HL-60 (cell line): ENCODE measurements at regions not wholly inside any gene's neighbourhood (a gene's known extent, or its start where the extent isn't known, plus 50 kb on each side); places are given as distances from the start of the nearest gene placed in this dataset.

Experiments used
- DNase-seq, 2 experiments: peaks; one replicate each; pipeline ENCODE4 v3.0.0-alpha.2; 2010 to 2020; ENCODE audit warnings: low read depth in 1 of 2, low spot score in 1 of 2
- H3K27ac ChIP-seq: fragments of 250-450 bp; sonication (Bioruptor Pico); replicated peaks from 2 replicates; pipeline ENCODE4 v1.5.1; 2020; ENCODE audit warnings: mild to moderate bottlenecking, moderate library complexity
- H3K27me3 ChIP-seq: fragments of 250-450 bp; sonication (Bioruptor Pico); 2 replicates; pipeline ENCODE4 v1.5.1; 2021; ENCODE audit warnings: mild to moderate bottlenecking, moderate library complexity; ENCODE audit not compliant: insufficient read depth, poor library complexity, severe bottlenecking
- H3K4me3 ChIP-seq: replicated peaks from 2 replicates; pipeline ENCODE4 v1.5.1; 2011; ENCODE audit warnings: mild to moderate bottlenecking, control low read depth, low read length; ENCODE audit not compliant: insufficient read depth
- GABPA ChIP-seq: IDR thresholded peaks from 2 replicates; pipeline ENCODE4 v1.6.1; 2012; ENCODE audit warnings: low read depth
- POLR2AphosphoS5 ChIP-seq: IDR thresholded peaks from 2 replicates; pipeline ENCODE4 v1.6.1; 2012; ENCODE audit warnings: low read depth
- REST ChIP-seq: IDR thresholded peaks from 2 replicates; pipeline ENCODE4 v1.6.1; 2012; ENCODE audit warnings: low read depth; ENCODE audit not compliant: insufficient replicate concordance
- SPI1 ChIP-seq: IDR thresholded peaks from 2 replicates; pipeline ENCODE4 v1.6.1; 2012; ENCODE audit warnings: low read depth, mild to moderate bottlenecking, borderline replicate concordance
- TF ChIP-seq, protein P1 (sequence below): IDR thresholded peaks from one replicate; pipeline ENCODE4 v1.5.1; 2011; ENCODE audit warnings: low read length, control low read depth, inconsistent platforms; ENCODE audit not compliant: insufficient read depth

GRCh38 chr3:159843840-159844730, 144.6 kb upstream of the IL12A start:
- Histone ChIP-seq H3K27me3 (no peaks in the 10 kb centered on the region), H3K4me3 (no peak overlapping the region), H3K27ac (no peak overlapping the region)
- no peak for TF ChIP-seq REST
- no peak for DNase-seq

- Histone ChIP-seq H3K27ac (no peak overlapping the region), H3K27me3 (no peaks in the 10 kb centered on the region), H3K4me3 (no peak overlapping the region)
- no peak for DNase-seq
- TF ChIP-seq REST: no peak
- TF ChIP-seq SPI1: no peak
- TF ChIP-seq POLR2AphosphoS5: no peak
- TF ChIP-seq GABPA: no peak
- TF ChIP-seq, protein P1, sequence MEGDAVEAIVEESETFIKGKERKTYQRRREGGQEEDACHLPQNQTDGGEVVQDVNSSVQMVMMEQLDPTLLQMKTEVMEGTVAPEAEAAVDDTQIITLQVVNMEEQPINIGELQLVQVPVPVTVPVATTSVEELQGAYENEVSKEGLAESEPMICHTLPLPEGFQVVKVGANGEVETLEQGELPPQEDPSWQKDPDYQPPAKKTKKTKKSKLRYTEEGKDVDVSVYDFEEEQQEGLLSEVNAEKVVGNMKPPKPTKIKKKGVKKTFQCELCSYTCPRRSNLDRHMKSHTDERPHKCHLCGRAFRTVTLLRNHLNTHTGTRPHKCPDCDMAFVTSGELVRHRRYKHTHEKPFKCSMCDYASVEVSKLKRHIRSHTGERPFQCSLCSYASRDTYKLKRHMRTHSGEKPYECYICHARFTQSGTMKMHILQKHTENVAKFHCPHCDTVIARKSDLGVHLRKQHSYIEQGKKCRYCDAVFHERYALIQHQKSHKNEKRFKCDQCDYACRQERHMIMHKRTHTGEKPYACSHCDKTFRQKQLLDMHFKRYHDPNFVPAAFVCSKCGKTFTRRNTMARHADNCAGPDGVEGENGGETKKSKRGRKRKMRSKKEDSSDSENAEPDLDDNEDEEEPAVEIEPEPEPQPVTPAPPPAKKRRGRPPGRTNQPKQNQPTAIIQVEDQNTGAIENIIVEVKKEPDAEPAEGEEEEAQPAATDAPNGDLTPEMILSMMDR: no peak
Observed at GRCh38 chr3:159844801-159845261, 143.8 kb upstream of the IL12A start.

DNA sequence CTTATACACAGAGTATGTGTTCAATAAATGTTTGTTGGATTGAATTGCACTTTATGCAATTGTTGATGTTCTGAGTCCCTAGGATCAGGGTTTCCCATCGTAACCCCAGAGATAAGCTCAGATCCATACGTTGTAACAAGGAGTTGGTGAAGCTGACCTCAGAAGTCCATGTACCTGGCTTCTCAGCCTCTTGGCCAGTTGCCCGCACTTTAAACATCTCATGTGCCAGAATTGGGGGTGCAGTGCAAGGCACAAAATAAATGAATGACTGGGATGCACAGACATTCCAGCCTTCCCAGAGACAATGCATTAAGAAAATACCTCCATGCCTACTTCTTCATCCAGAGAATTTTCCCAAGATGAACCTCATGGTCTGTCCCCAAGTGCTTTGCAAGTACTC, 142.9 kb upstream of the IL12A start:
- Histone ChIP-seq H3K4me3 (no peak overlapping the region), H3K27me3 (no peaks in the 10 kb centered on the region), H3K27ac (no peak overlapping the region)
- TF ChIP-seq POLR2AphosphoS5: no peak
- TF ChIP-seq GABPA: no peak
- no peak for TF ChIP-seq REST
- no peak for DNase-seq

DNA sequence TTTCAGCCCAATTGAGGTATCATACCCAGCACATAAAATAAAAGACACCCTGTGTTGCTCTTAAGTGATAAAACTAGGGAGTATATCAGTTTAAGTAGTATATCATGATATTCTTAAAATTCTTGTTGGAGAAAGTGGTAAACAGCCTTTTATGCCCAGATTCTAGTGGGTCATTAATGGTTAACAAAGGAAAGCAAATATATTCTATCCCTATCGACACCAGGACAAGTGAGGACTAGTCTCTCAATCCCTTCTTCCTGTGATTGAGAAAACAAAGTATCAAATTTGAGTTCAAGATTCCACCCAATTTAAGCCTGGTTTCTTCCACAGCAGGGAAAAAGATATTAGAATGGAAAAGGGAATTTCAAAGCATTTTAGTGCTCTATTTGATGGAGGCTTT, 142.4 kb upstream of the IL12A start:
- H3K27ac ChIP-seq: no peak overlapping the region

More for the DNA sequence above, 142.4 kb upstream of the IL12A start:
- TF ChIP-seq, protein P1: no peak
- TF ChIP-seq REST: no peak
- no peak for TF ChIP-seq GABPA
- TF ChIP-seq POLR2AphosphoS5: no peak
- no peak for TF ChIP-seq SPI1
- Histone ChIP-seq H3K4me3 (no peak overlapping the region), H3K27me3 (no peaks in the 10 kb centered on the region)
- DNase-seq: no peak
